ENCODE measurements at regions not wholly inside any gene's neighbourhood (a gene's known extent, or its start where the extent isn't known, plus 50 kb on each side); places are given as distances from the start of the nearest gene placed in this dataset.

GRCh38 chr15:66909381-66909890 lies 156.0 kb upstream of the SMAD3 start:
- in situ Hi-C loops (cut with HindIII; ENCODE audit: low sequenced_read_pairs), result no loop called here

GRCh38 chr15:66911131-66911700 lies 154.2 kb upstream of the SMAD3 start:
- no peak overlapping the region for H3K4me3 ChIP-seq (ENCODE audit: low read depth, low read length)
- in situ Hi-C loops (cut with HindIII; ENCODE audit: low sequenced_read_pairs), result no loop called here
- TF ChIP-seq, protein P1, sequence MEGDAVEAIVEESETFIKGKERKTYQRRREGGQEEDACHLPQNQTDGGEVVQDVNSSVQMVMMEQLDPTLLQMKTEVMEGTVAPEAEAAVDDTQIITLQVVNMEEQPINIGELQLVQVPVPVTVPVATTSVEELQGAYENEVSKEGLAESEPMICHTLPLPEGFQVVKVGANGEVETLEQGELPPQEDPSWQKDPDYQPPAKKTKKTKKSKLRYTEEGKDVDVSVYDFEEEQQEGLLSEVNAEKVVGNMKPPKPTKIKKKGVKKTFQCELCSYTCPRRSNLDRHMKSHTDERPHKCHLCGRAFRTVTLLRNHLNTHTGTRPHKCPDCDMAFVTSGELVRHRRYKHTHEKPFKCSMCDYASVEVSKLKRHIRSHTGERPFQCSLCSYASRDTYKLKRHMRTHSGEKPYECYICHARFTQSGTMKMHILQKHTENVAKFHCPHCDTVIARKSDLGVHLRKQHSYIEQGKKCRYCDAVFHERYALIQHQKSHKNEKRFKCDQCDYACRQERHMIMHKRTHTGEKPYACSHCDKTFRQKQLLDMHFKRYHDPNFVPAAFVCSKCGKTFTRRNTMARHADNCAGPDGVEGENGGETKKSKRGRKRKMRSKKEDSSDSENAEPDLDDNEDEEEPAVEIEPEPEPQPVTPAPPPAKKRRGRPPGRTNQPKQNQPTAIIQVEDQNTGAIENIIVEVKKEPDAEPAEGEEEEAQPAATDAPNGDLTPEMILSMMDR (IDR thresholded peaks at IDR 0.05; ENCODE audit: low read depth, low read length, missing control alignments), result no peak
- DNase-seq (ENCODE audit: low read depth), result no peak

More at GRCh38 chr15:66909381-66909890, 156.0 kb upstream of the SMAD3 start:
- H3K4me3 ChIP-seq (ENCODE audit: low read depth, low read length), result no peak overlapping the region
- TF ChIP-seq, protein P1 (IDR thresholded peaks at IDR 0.05; ENCODE audit: low read depth, low read length, missing control alignments), result no peak
- no peak for DNase-seq (ENCODE audit: low read depth)

GRCh38 chr15:66912001-66912400 lies 153.4 kb upstream of the SMAD3 start:
- in situ Hi-C loops (cut with HindIII; ENCODE audit: low sequenced_read_pairs), result no loop called here
- H3K4me3 ChIP-seq (ENCODE audit: low read depth, low read length), result no peak overlapping the region
- TF ChIP-seq, protein P1 (IDR thresholded peaks at IDR 0.05; ENCODE audit: low read depth, low read length, missing control alignments), result no peak
- no peak for DNase-seq (ENCODE audit: low read depth)

DNA sequence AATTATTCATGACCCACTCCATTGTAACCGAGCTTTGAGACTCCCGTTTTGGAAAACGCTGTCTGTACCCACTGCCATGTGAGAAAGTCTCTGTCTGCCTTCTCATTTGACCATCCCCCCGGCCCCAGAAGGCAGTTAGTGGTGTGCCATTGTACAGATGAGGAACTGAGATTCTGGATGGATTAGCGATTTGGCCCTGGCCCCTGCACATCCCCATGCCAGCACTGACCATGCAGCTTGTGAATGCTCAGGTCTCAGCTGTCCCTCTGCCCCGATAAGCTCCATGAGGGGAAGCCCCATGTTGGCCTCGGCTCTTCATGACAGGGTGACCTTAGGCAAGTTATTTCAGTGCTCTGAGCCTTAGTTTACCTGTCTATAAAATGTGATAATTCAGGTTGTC lies 153.0 kb upstream of the SMAD3 start:
- no peak for DNase-seq (ENCODE audit: low read depth)
- TF ChIP-seq, protein P1 (IDR thresholded peaks at IDR 0.05; ENCODE audit: low read depth, low read length, missing control alignments), result no peak
- H3K4me3 ChIP-seq (ENCODE audit: low read depth, low read length), result no peak overlapping the region
- in situ Hi-C loops (cut with HindIII; ENCODE audit: low sequenced_read_pairs), result no loop called here

DNA sequence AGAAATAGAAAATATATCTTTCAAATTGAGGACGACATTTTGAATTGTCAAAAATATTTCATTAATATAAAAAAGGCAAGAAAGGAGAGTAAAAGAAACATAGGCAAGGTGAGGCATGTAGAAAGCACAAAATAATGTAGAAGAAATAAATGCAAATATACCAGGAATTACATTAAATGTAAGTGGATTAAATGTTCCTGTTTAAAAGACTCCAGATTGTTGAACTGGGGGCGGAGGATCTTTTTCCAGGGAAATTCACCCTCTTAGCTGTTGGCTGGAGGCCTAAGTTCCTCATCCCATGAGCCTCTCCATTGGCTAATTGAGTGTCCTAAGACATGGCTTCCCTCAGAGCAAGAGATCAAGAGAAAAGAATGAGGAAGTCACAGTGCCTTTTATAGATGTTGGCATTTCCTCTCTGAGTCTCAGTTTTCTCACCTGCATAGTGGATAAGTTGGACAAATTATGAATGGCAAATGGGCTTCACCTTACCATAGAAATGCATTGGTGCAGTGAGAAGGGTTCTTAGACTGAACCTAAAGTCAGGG lies 147.4 kb upstream of the SMAD3 start:
- in situ Hi-C loops (cut with HindIII; ENCODE audit: low sequenced_read_pairs), result no loop called here
- no peak overlapping the region for H3K4me3 ChIP-seq (ENCODE audit: low read depth, low read length)
- TF ChIP-seq, protein P1 (IDR thresholded peaks at IDR 0.05; ENCODE audit: low read depth, low read length, missing control alignments), result no peak
- DNase-seq (ENCODE audit: low read depth), result no peak

GRCh38 chr15:66919421-66919820 lies 146.0 kb upstream of the SMAD3 start:
- TF ChIP-seq, protein P1 (IDR thresholded peaks at IDR 0.05; ENCODE audit: low read depth, low read length, missing control alignments), result no peak
- in situ Hi-C loops (cut with HindIII; ENCODE audit: low sequenced_read_pairs), result no loop called here
- H3K4me3 ChIP-seq (ENCODE audit: low read depth, low read length), result no peak overlapping the region
- no peak for DNase-seq (ENCODE audit: low read depth)

Data from astrocyte of the cerebellum (primary cell).